Nephron (organoid): ENCODE measurements at regions not wholly inside any gene's neighbourhood (a gene's known extent, or its start where the extent isn't known, plus 50 kb on each side); places are given as distances from the start of the nearest gene placed in this dataset.

Experiments used
- H3K27ac Mint-ChIP-seq, 3 experiments: 2 replicates each; pipeline ENCODE4 v1.8.0; 2020; ENCODE audit warnings: mixed read lengths in 3 of 3, mild to moderate bottlenecking in 2 of 3, moderate library complexity in 1 of 3
- H3K27me3 Mint-ChIP-seq: 2 replicates; pipeline ENCODE4 v1.8.0; 2021; ENCODE audit warnings: low read depth, mild to moderate bottlenecking, moderate library complexity, mixed read lengths
- H3K36me3 Mint-ChIP-seq: 2 replicates; pipeline ENCODE4 v1.8.0; 2020; ENCODE audit warnings: low read depth, mixed read lengths
- H3K4me1 Mint-ChIP-seq: 2 replicates; pipeline ENCODE4 v1.8.0; 2020; ENCODE audit warnings: mixed read lengths
- H3K4me3 Mint-ChIP-seq, 3 experiments: 2 replicates each; pipeline ENCODE4 v1.8.0; 2020; ENCODE audit warnings: mild to moderate bottlenecking in 3 of 3, mixed read lengths in 3 of 3, moderate library complexity in 2 of 3
- H3K9me3 Mint-ChIP-seq: 2 replicates; pipeline ENCODE4 v1.8.0; 2020; ENCODE audit warnings: mixed read lengths
- TF ChIP-seq, protein P1 (sequence below), 3 experiments: fragments of 200-600 bp; sonication (generic); IDR thresholded peaks; one replicate each; pipeline ENCODE4 v1.5.0; 2021; ENCODE audit warnings: antibody characterized with exemption in 3 of 3; ENCODE audit not compliant: unreplicated experiment in 3 of 3

DNA sequence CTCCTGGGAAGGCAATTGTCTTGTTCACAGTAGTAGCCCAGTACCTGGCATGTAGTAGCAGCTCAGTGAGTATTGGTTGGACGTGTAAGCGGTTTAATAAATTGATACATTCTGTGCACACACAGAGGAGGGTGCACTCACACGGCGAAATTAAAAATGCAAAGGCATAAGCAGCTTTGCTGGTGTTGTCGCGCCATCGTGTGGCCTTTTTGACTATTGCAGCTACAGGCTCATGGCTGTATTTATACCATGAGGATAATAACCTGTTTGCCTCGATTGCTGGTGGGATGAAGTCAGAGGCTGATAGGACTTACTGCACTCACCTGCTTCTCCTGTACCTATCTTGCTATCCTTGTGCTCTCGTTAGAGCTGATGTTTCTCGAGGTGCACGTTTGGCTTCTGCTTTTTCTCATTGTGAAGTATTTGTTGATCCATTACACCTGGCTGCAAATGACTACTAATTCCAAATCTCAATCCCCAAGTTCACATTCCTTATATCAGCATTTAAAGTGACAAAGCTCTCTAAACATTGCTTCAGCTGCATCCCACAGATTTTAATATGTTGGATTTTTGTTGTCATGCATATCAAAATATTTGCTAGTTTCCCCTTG is 61.5 kb downstream of the TBXT start:
- no peak overlapping the region for H3K27ac Mint-ChIP-seq
- peaks cover 5% of the 10 kb centered on the region for H3K36me3 Mint-ChIP-seq
- TF ChIP-seq, protein P1, sequence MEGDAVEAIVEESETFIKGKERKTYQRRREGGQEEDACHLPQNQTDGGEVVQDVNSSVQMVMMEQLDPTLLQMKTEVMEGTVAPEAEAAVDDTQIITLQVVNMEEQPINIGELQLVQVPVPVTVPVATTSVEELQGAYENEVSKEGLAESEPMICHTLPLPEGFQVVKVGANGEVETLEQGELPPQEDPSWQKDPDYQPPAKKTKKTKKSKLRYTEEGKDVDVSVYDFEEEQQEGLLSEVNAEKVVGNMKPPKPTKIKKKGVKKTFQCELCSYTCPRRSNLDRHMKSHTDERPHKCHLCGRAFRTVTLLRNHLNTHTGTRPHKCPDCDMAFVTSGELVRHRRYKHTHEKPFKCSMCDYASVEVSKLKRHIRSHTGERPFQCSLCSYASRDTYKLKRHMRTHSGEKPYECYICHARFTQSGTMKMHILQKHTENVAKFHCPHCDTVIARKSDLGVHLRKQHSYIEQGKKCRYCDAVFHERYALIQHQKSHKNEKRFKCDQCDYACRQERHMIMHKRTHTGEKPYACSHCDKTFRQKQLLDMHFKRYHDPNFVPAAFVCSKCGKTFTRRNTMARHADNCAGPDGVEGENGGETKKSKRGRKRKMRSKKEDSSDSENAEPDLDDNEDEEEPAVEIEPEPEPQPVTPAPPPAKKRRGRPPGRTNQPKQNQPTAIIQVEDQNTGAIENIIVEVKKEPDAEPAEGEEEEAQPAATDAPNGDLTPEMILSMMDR (IDR thresholded peaks at IDR 0.05; ENCODE audit: unreplicated experiment in 3 of 3): peak; percentile 93 to 97 (median 94)
- peaks cover 8% of the 10 kb centered on the region for H3K9me3 Mint-ChIP-seq
- H3K4me3 Mint-ChIP-seq: no peak overlapping the region
- peaks cover 29% of the 10 kb centered on the region for H3K27me3 Mint-ChIP-seq
- H3K4me1 Mint-ChIP-seq: no peaks in the 10 kb centered on the region

DNA sequence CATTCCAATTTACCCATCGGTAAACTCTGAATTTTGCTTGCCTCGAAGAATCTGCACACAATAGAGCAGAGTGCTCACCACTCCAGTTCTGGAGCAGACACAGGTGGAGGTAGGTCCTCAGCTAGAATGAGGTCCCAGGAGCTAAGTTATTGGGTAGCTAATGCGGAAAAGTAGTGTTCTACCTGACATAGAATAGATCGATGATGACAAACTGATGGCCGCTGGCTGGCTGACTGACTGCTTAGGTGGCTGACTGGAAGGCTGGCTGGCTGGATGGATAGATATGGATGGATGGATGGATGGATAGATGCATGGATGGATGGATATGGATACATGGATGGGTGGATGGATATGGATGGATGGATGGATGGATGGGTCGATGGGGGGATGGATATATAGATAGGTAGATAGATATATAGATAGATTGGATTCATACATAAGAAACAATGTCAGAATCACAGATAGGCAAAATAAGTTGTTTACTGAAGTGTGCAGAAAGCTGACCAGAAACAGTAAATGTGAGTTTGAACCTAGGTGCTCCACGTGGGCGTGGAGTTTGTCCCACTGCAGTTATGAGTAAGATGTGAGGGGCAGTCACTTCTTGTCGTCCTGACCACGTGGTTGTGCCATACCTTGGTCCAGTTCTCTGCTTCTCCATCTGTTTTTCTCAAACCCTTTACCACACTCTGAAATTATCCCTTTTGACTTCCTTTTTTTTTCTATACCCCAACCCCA is 62.1 kb downstream of the TBXT start:
- H3K4me1 Mint-ChIP-seq: no peaks in the 10 kb centered on the region
- no peak overlapping the region for H3K4me3 Mint-ChIP-seq
- H3K9me3 Mint-ChIP-seq: peaks cover 14% of the 10 kb centered on the region
- TF ChIP-seq, protein P1 (IDR thresholded peaks at IDR 0.05; ENCODE audit: unreplicated experiment in 3 of 3): no peak
- peaks cover 5% of the 10 kb centered on the region for H3K36me3 Mint-ChIP-seq
- no peak overlapping the region for H3K27ac Mint-ChIP-seq
- H3K27me3 Mint-ChIP-seq: peaks cover 33% of the 10 kb centered on the region

DNA sequence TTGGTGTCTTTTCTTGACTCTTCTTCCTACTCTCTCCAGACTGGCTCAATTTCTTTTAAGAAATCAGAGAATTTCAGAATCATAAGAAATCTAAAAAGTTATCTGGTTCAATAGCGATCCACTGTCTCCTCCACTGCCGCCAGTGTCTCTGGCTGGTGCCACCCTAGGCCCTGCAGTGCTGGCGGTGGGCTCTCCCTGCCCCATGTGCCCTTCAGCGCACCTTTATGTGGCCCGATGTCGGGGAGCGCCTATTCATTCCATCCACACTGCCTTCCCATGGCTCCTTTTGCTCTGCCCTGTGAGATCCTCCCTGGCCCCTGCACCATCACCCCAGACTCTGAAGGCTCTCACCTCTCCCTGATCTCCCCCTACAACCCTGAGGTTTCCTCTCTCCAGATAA is 62.8 kb downstream of the TBXT start:
- TF ChIP-seq, protein P1 (IDR thresholded peaks at IDR 0.05; ENCODE audit: unreplicated experiment in 3 of 3): no peak
- peaks cover 14% of the 10 kb centered on the region for H3K9me3 Mint-ChIP-seq
- H3K27ac Mint-ChIP-seq: no peak overlapping the region
- H3K4me1 Mint-ChIP-seq: no peaks in the 10 kb centered on the region
- H3K27me3 Mint-ChIP-seq: peaks cover 30% of the 10 kb centered on the region
- no peak overlapping the region for H3K4me3 Mint-ChIP-seq
- H3K36me3 Mint-ChIP-seq: peaks cover 5% of the 10 kb centered on the region

DNA sequence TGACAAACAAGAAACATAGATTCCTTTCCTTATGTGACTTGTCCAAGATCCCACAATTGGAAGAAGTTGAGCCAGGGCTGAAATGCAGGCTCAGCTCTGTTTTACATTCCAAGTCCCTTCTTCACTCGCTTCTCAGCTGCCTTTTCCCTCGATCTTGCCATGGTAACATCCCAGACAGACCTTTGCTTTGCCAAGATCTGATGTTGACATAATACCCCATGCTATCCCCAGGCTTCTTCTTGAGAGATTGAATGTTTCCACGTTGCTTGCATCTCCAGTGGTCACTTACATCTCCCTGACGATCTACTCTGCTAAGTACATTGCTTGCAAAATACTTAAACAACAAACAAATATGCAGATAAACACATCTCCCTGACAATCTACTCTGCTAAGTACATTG is 63.5 kb downstream of the TBXT start:
- Mint-ChIP-seq H3K4me1 (no peaks in the 10 kb centered on the region), H3K9me3 (peaks cover 14% of the 10 kb centered on the region), H3K36me3 (peaks cover 5% of the 10 kb centered on the region), H3K27me3 (peaks cover 28% of the 10 kb centered on the region), H3K4me3 (no peak overlapping the region), H3K27ac (no peak overlapping the region)
- TF ChIP-seq, protein P1 (IDR thresholded peaks at IDR 0.05; ENCODE audit: unreplicated experiment in 3 of 3): no peak

DNA sequence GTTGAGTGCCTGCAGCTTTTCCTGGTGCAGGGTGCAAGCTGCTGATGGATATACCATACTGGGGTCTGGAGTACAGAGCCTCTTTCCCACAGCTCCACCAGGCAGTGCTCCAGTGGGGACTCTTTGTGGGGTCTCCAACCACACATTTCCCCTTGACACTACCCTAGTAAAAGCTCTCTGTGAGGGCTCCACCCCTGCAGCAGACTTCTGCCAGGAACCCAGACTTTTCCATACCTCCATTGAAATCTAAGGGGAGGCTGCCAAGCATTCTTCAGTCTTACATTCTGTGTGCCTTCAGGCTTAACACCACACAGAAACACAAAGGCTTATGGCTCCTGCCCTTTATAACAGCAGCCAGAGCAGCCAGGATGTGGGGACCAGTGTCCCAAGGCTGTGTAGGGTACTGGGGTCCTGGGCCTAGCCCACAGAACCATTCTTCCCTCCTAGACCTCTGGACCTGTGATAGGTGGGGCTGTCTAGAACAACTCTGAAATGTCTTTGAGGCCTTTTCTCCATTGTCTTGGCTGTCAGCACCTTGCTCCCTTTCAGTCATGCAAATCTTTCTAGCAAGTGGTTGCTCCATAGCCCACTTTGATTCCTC is 65.7 kb downstream of the TBXT start:
- peaks cover 4% of the 10 kb centered on the region for H3K4me1 Mint-ChIP-seq
- H3K4me3 Mint-ChIP-seq: no peak overlapping the region
- TF ChIP-seq, protein P1 (IDR thresholded peaks at IDR 0.05; ENCODE audit: unreplicated experiment in 3 of 3): no peak
- H3K27me3 Mint-ChIP-seq: peaks cover 45% of the 10 kb centered on the region
- peaks cover 5% of the 10 kb centered on the region for H3K36me3 Mint-ChIP-seq
- H3K9me3 Mint-ChIP-seq: peaks cover 20% of the 10 kb centered on the region
- H3K27ac Mint-ChIP-seq: no peak overlapping the region
